ENCODE measurements at regions not wholly inside any gene's neighbourhood (a gene's known extent, or its start where the extent isn't known, plus 50 kb on each side); places are given as distances from the start of the nearest gene placed in this dataset.

DNA sequence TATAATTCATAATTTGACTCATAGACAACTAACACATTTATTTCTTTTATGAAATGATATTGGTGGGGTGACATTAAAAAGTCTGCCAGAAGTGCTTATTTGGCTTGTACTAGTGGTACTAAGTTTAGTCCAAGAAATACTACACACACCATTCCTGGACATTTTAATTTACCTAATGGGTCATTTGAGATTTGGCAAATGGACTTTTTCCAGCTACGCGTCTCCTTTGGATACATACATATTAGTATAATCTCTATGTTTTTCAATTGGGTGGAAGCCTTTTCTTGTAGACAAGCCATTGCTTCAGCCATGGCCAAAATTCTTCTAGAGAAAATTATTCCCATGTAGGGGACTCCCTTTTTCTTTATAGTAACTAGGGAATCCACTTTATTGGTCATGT lies 968.5 kb downstream of the C4orf33 start:
- ChIA-PET POLR2A (no interaction called here), CTCF (no interaction called here)
- DNase-seq (ENCODE audit: low read depth): no peak
- no peaks in the 10 kb centered on the region for H3K27me3 ChIP-seq (ENCODE audit: control insufficient read depth, insufficient read depth, low read length)
- no peaks in the 10 kb centered on the region for H3K36me3 ChIP-seq (ENCODE audit: control insufficient read depth, insufficient read depth, low read length)
- no peak overlapping the region for H3K4me3 ChIP-seq (ENCODE audit: low read depth, low read length)
- TF ChIP-seq, protein P1, sequence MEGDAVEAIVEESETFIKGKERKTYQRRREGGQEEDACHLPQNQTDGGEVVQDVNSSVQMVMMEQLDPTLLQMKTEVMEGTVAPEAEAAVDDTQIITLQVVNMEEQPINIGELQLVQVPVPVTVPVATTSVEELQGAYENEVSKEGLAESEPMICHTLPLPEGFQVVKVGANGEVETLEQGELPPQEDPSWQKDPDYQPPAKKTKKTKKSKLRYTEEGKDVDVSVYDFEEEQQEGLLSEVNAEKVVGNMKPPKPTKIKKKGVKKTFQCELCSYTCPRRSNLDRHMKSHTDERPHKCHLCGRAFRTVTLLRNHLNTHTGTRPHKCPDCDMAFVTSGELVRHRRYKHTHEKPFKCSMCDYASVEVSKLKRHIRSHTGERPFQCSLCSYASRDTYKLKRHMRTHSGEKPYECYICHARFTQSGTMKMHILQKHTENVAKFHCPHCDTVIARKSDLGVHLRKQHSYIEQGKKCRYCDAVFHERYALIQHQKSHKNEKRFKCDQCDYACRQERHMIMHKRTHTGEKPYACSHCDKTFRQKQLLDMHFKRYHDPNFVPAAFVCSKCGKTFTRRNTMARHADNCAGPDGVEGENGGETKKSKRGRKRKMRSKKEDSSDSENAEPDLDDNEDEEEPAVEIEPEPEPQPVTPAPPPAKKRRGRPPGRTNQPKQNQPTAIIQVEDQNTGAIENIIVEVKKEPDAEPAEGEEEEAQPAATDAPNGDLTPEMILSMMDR (IDR thresholded peaks at IDR 0.05; ENCODE audit: insufficient read depth, low read depth, low read length): no peak

- ChIA-PET CTCF (no interaction called here), POLR2A (no interaction called here)
- H3K36me3 ChIP-seq (ENCODE audit: control insufficient read depth, insufficient read depth, low read length): no peaks in the 10 kb centered on the region
- no peak overlapping the region for H3K4me3 ChIP-seq (ENCODE audit: low read depth, low read length)
- no peaks in the 10 kb centered on the region for H3K27me3 ChIP-seq (ENCODE audit: control insufficient read depth, insufficient read depth, low read length)
- TF ChIP-seq, protein P1 (IDR thresholded peaks at IDR 0.05; ENCODE audit: insufficient read depth, low read depth, low read length): no peak
- DNase-seq (ENCODE audit: low read depth): no peak
These were observed 971.5 kb downstream of the C4orf33 start for GRCh38 chr4:130067419-130067818.

DNA sequence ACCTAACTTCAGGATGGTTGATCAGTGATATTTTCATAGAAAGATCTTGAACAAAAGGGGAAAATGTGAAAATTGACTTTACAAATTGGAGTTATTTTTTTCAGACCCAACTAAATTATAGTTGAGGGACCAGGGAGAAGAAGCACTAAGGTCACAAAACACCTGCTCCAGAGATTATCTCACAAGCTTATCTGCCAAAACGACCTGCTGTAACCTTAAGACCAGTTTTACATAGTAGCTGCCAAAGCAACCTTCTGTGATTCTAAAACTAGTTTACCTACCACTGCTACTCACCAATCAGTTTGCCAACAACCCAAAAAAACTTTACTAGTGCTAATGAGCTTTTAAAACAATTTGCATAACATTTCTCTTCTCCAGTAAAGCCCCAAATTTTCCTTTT lies 972.1 kb downstream of the C4orf33 start:
- ChIA-PET POLR2A (no interaction called here), CTCF (no interaction called here)
- no peak for DNase-seq (ENCODE audit: low read depth)
- TF ChIP-seq, protein P1 (IDR thresholded peaks at IDR 0.05; ENCODE audit: insufficient read depth, low read depth, low read length): no peak
- Histone ChIP-seq H3K27me3 (ENCODE audit: control insufficient read depth, insufficient read depth, low read length) (no peaks in the 10 kb centered on the region), H3K4me3 (ENCODE audit: low read depth, low read length) (no peak overlapping the region), H3K36me3 (ENCODE audit: control insufficient read depth, insufficient read depth, low read length) (no peaks in the 10 kb centered on the region)

DNA sequence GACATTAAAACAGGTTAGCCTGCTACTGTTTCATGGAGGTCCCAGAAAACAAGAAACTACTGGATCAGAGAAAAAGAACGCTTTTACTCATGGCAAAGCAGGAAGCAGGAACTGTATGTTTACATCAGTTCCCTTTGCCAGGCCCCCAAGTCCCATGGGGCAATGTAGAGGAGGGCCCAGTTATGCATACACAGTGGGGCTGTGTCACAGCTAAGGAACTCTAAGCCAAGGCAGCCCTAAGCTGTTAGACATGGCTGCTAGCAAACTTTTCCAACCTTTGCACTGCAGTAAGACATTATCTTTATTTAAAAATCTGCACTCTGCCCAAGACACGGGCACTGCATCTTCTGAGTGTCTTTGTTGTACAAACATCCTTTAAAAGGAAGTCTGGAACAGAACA lies 975.8 kb downstream of the C4orf33 start:
- ChIA-PET POLR2A (no interaction called here), CTCF (no interaction called here)
- H3K27me3 ChIP-seq (ENCODE audit: control insufficient read depth, insufficient read depth, low read length): no peaks in the 10 kb centered on the region
- TF ChIP-seq, protein P1 (IDR thresholded peaks at IDR 0.05; ENCODE audit: insufficient read depth, low read depth, low read length): no peak
- H3K36me3 ChIP-seq (ENCODE audit: control insufficient read depth, insufficient read depth, low read length): no peaks in the 10 kb centered on the region
- H3K4me3 ChIP-seq (ENCODE audit: low read depth, low read length): no peak overlapping the region
- no peak for DNase-seq (ENCODE audit: low read depth)

- no peak overlapping the region for H3K4me3 ChIP-seq (ENCODE audit: low read depth, low read length)
- ChIA-PET CTCF (no interaction called here), POLR2A (no interaction called here)
- no peaks in the 10 kb centered on the region for H3K36me3 ChIP-seq (ENCODE audit: control insufficient read depth, insufficient read depth, low read length)
- TF ChIP-seq, protein P1 (IDR thresholded peaks at IDR 0.05; ENCODE audit: insufficient read depth, low read depth, low read length): no peak
- no peak for DNase-seq (ENCODE audit: low read depth)
- H3K27me3 ChIP-seq (ENCODE audit: control insufficient read depth, insufficient read depth, low read length): no peaks in the 10 kb centered on the region
These were observed 977.3 kb downstream of the C4orf33 start for GRCh38 chr4:130073145-130073790.
